GM23338 (cell line): ENCODE measurements at regions not wholly inside any gene's neighbourhood (a gene's known extent, or its start where the extent isn't known, plus 50 kb on each side); places are given as distances from the start of the nearest gene placed in this dataset.
A peak's percentile ranks its signal among the peaks of the same experiment; 100 is the strongest.
"Not testable (repeated sequence)": the region's sequence is repeated elsewhere in the genome, so short reads cannot be mapped to it uniquely, and the experiment has no call there.

Experiments used
- ATAC-seq: fragments of 200-7000 bp; cut with Tn5 transposase; 3 replicates; pipeline ENCODE4 v1.9.1; 2020
- DNase-seq: peaks from one replicate; pipeline ENCODE4 v3.0.0-alpha.2; 2015; ENCODE audit warnings: low spot score
- H2AFZ ChIP-seq: fragments of 200-600 bp; sonication (generic); 2 replicates; pipeline ENCODE4 v1.8.0; 2016; ENCODE audit warnings: antibody characterized with exemption, mild to moderate bottlenecking, moderate library complexity
- H3F3A ChIP-seq: fragments of 200-600 bp; sonication (generic); replicated peaks from 2 replicates; pipeline ENCODE4 v1.8.0; 2017; ENCODE audit warnings: antibody characterized with exemption, mixed run types, low read depth
- H3K27ac ChIP-seq: fragments of 200-600 bp; sonication (generic); 2 replicates; pipeline ENCODE4 v1.6.1; 2016; ENCODE audit warnings: low read depth
- H3K27me3 ChIP-seq: fragments of 200-600 bp; sonication (generic); 2 replicates; pipeline ENCODE4 v1.8.0; 2016; ENCODE audit warnings: mild to moderate bottlenecking, mixed run types, moderate library complexity; ENCODE audit not compliant: insufficient read depth
- H3K36me3 ChIP-seq: fragments of 200-600 bp; sonication (generic); 2 replicates; pipeline ENCODE4 v1.8.0; 2016; ENCODE audit warnings: mild to moderate bottlenecking; ENCODE audit not compliant: insufficient read depth
- H3K4me1 ChIP-seq: fragments of 200-600 bp; sonication (generic); 2 replicates; pipeline ENCODE4 v1.8.0; 2016; ENCODE audit warnings: mild to moderate bottlenecking, moderate library complexity; ENCODE audit not compliant: insufficient read depth
- H3K4me2 ChIP-seq: fragments of 200-600 bp; sonication (generic); 2 replicates; pipeline ENCODE4 v1.7.1; 2017; ENCODE audit warnings: mixed run types
- H3K4me3 ChIP-seq: fragments of 200-600 bp; sonication (generic); 2 replicates; pipeline ENCODE4 v1.6.1; 2016; ENCODE audit warnings: mixed run types
- H3K79me2 ChIP-seq: fragments of 200-600 bp; sonication (generic); replicated peaks from 2 replicates; pipeline ENCODE4 v1.8.0; 2017; ENCODE audit warnings: mild to moderate bottlenecking; ENCODE audit not compliant: insufficient read depth
- H3K9me2 ChIP-seq: fragments of 200-600 bp; sonication (generic); 2 replicates; pipeline ENCODE4 v1.8.0; 2017; ENCODE audit not compliant: insufficient read depth
- H4K20me1 ChIP-seq: fragments of 200-600 bp; sonication (generic); replicated peaks from 2 replicates; pipeline ENCODE4 v1.8.0; 2017; ENCODE audit warnings: mild to moderate bottlenecking; ENCODE audit not compliant: insufficient read depth
- H3K27ac Mint-ChIP-seq: 2 replicates; pipeline ENCODE4 v1.8.0; 2020; ENCODE audit warnings: inconsistent platforms, mild to moderate bottlenecking, moderate library complexity, mixed read lengths
- H3K27me3 Mint-ChIP-seq: 3 replicates; pipeline ENCODE4 v1.8.0; 2022; ENCODE audit warnings: low read depth, mild to moderate bottlenecking, moderate library complexity, mixed read lengths, inconsistent platforms; ENCODE audit not compliant: insufficient read depth, poor library complexity
- H3K36me3 Mint-ChIP-seq: 3 replicates; pipeline ENCODE4 v1.8.0; 2021; ENCODE audit warnings: low read depth, mild to moderate bottlenecking, inconsistent platforms, moderate library complexity, mixed read lengths
- H3K4me1 Mint-ChIP-seq: 3 replicates; pipeline ENCODE4 v1.8.0; 2020; ENCODE audit warnings: mild to moderate bottlenecking, inconsistent platforms, mixed read lengths
- H3K4me3 Mint-ChIP-seq: 3 replicates; pipeline ENCODE4 v1.8.0; 2021; ENCODE audit warnings: moderate library complexity, mild to moderate bottlenecking, inconsistent platforms, mixed read lengths
- H3K9me3 Mint-ChIP-seq: 3 replicates; pipeline ENCODE4 v1.8.0; 2020; ENCODE audit warnings: moderate library complexity, mild to moderate bottlenecking, inconsistent platforms, mixed read lengths
- CREB1 ChIP-seq: fragments of 250-450 bp; sonication (Bioruptor Pico); IDR thresholded peaks from 2 replicates; pipeline ENCODE4 v1.5.0; 2020; ENCODE audit warnings: low read depth, mild to moderate bottlenecking, moderate library complexity
- ETS1 ChIP-seq: IDR thresholded peaks from 2 replicates; pipeline ENCODE4 v1.6.1; 2016; ENCODE audit warnings: antibody characterized with exemption
- EZH2 ChIP-seq: fragments of 200-600 bp; sonication (generic); IDR thresholded peaks from one replicate; pipeline ENCODE4 v1.8.0; 2017; ENCODE audit warnings: antibody characterized with exemption, mild to moderate bottlenecking, low read depth; ENCODE audit not compliant: unreplicated experiment
- EZH2phosphoT487 ChIP-seq: fragments of 200-600 bp; sonication (generic); IDR thresholded peaks from one replicate; pipeline ENCODE4 v1.8.1; 2018; ENCODE audit warnings: antibody characterized with exemption; ENCODE audit not compliant: unreplicated experiment
- JUNB ChIP-seq: IDR thresholded peaks from one replicate; pipeline ENCODE4 v1.6.1; 2016; ENCODE audit warnings: antibody characterized with exemption; ENCODE audit not compliant: unreplicated experiment
- NANOG ChIP-seq: IDR thresholded peaks from 2 replicates; pipeline ENCODE4 v1.6.1; 2016; ENCODE audit warnings: antibody characterized with exemption, borderline replicate concordance
- STAT1 ChIP-seq: IDR thresholded peaks from one replicate; pipeline ENCODE4 v1.6.1; 2016; ENCODE audit warnings: antibody characterized with exemption; ENCODE audit not compliant: unreplicated experiment
- ZNF331 ChIP-seq: fragments of 250-450 bp; sonication (Bioruptor Pico); IDR thresholded peaks from 2 replicates; pipeline ENCODE4 v1.5.0; 2020; ENCODE audit warnings: low read depth, mild to moderate bottlenecking, moderate library complexity
- TF ChIP-seq, protein P1 (sequence below): fragments of 250-450 bp; sonication (Bioruptor Pico); IDR thresholded peaks from 2 replicates; pipeline ENCODE4 v1.5.0; 2020; ENCODE audit warnings: mild to moderate bottlenecking, moderate library complexity
- TF ChIP-seq, protein P2 (sequence below), 2 experiments: fragments of 200-600 bp in 1 of 2; sonication (generic) in 1 of 2; conservative IDR thresholded peaks; 2 replicates each; pipeline versions ENCODE4 v1.5.1 to v1.6.1; 2016 to 2017; ENCODE audit warnings: antibody characterized with exemption in 2 of 2, low read depth in 2 of 2, mild to moderate bottlenecking in 2 of 2, moderate library complexity in 1 of 2

GRCh38 chr12:131276501-131277185 is 322.9 kb downstream of the ADGRD1 start:
- H2AFZ ChIP-seq, result no peak overlapping the region
- Mint-ChIP-seq H3K4me3 (no peak overlapping the region), H3K27ac (no peak overlapping the region), H3K27me3 (peaks cover 2% of the 10 kb centered on the region), H3K4me1 (peaks cover 10% of the 10 kb centered on the region), H3K9me3 (peaks cover 2% of the 10 kb centered on the region; the same call in 1 of the 3 replicates), H3K36me3 (no peaks in the 10 kb centered on the region)
- H3K4me1 ChIP-seq, result no peaks in the 10 kb centered on the region
- no peaks in the 10 kb centered on the region for H3K79me2 ChIP-seq
- no peak overlapping the region for H3K27ac ChIP-seq
- H3K4me2 ChIP-seq, result no peak overlapping the region
- H3K27me3 ChIP-seq, result no peaks in the 10 kb centered on the region
- no peaks in the 10 kb centered on the region for H3F3A ChIP-seq
- no peak overlapping the region for H3K4me3 ChIP-seq
- no peaks in the 10 kb centered on the region for H4K20me1 ChIP-seq
- DNase-seq, result no peak
- no peaks in the 10 kb centered on the region for H3K9me2 ChIP-seq
- no peak for ATAC-seq
- no peaks in the 10 kb centered on the region for H3K36me3 ChIP-seq
- no peak for TF ChIP-seq JUNB
- TF ChIP-seq ZNF331 (CRISPR knock-in tag), result no peak
- TF ChIP-seq, protein P1, sequence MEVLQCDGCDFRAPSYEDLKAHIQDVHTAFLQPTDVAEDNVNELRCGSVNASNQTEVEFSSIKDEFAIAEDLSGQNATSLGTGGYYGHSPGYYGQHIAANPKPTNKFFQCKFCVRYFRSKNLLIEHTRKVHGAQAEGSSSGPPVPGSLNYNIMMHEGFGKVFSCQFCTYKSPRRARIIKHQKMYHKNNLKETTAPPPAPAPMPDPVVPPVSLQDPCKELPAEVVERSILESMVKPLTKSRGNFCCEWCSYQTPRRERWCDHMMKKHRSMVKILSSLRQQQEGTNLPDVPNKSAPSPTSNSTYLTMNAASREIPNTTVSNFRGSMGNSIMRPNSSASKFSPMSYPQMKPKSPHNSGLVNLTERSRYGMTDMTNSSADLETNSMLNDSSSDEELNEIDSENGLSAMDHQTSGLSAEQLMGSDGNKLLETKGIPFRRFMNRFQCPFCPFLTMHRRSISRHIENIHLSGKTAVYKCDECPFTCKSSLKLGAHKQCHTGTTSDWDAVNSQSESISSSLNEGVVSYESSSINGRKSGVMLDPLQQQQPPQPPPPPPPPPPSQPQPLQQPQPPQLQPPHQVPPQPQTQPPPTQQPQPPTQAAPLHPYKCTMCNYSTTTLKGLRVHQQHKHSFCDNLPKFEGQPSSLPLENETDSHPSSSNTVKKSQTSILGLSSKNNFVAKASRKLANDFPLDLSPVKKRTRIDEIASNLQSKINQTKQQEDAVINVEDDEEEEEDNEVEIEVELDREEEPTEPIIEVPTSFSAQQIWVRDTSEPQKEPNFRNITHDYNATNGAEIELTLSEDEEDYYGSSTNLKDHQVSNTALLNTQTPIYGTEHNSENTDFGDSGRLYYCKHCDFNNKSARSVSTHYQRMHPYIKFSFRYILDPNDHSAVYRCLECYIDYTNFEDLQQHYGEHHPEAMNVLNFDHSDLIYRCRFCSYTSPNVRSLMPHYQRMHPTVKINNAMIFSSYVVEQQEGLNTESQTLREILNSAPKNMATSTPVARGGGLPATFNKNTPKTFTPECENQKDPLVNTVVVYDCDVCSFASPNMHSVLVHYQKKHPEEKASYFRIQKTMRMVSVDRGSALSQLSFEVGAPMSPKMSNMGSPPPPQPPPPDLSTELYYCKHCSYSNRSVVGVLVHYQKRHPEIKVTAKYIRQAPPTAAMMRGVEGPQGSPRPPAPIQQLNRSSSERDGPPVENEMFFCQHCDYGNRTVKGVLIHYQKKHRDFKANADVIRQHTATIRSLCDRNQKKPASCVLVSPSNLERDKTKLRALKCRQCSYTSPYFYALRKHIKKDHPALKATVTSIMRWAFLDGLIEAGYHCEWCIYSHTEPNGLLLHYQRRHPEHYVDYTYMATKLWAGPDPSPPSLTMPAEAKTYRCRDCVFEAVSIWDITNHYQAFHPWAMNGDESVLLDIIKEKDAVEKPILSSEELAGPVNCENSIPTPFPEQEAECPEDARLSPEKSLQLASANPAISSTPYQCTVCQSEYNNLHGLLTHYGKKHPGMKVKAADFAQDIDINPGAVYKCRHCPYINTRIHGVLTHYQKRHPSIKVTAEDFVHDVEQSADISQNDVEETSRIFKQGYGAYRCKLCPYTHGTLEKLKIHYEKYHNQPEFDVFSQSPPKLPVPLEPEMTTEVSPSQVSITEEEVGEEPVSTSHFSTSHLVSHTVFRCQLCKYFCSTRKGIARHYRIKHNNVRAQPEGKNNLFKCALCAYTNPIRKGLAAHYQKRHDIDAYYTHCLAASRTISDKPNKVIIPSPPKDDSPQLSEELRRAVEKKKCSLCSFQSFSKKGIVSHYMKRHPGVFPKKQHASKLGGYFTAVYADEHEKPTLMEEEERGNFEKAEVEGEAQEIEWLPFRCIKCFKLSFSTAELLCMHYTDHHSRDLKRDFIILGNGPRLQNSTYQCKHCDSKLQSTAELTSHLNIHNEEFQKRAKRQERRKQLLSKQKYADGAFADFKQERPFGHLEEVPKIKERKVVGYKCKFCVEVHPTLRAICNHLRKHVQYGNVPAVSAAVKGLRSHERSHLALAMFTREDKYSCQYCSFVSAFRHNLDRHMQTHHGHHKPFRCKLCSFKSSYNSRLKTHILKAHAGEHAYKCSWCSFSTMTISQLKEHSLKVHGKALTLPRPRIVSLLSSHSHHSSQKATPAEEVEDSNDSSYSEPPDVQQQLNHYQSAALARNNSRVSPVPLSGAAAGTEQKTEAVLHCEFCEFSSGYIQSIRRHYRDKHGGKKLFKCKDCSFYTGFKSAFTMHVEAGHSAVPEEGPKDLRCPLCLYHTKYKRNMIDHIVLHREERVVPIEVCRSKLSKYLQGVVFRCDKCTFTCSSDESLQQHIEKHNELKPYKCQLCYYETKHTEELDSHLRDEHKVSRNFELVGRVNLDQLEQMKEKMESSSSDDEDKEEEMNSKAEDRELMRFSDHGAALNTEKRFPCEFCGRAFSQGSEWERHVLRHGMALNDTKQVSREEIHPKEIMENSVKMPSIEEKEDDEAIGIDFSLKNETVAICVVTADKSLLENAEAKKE (CRISPR knock-in tag), result no peak
- no peak for TF ChIP-seq EZH2
- TF ChIP-seq, protein P2, sequence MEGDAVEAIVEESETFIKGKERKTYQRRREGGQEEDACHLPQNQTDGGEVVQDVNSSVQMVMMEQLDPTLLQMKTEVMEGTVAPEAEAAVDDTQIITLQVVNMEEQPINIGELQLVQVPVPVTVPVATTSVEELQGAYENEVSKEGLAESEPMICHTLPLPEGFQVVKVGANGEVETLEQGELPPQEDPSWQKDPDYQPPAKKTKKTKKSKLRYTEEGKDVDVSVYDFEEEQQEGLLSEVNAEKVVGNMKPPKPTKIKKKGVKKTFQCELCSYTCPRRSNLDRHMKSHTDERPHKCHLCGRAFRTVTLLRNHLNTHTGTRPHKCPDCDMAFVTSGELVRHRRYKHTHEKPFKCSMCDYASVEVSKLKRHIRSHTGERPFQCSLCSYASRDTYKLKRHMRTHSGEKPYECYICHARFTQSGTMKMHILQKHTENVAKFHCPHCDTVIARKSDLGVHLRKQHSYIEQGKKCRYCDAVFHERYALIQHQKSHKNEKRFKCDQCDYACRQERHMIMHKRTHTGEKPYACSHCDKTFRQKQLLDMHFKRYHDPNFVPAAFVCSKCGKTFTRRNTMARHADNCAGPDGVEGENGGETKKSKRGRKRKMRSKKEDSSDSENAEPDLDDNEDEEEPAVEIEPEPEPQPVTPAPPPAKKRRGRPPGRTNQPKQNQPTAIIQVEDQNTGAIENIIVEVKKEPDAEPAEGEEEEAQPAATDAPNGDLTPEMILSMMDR (conservative IDR thresholded peaks at IDR 0.05; ENCODE audit: low read depth in 2 of 2), result no peak
- no peak for TF ChIP-seq NANOG
- TF ChIP-seq ETS1, result no peak
- no peak for TF ChIP-seq EZH2phosphoT487
- no peak for TF ChIP-seq CREB1
- TF ChIP-seq STAT1, result no peak

DNA sequence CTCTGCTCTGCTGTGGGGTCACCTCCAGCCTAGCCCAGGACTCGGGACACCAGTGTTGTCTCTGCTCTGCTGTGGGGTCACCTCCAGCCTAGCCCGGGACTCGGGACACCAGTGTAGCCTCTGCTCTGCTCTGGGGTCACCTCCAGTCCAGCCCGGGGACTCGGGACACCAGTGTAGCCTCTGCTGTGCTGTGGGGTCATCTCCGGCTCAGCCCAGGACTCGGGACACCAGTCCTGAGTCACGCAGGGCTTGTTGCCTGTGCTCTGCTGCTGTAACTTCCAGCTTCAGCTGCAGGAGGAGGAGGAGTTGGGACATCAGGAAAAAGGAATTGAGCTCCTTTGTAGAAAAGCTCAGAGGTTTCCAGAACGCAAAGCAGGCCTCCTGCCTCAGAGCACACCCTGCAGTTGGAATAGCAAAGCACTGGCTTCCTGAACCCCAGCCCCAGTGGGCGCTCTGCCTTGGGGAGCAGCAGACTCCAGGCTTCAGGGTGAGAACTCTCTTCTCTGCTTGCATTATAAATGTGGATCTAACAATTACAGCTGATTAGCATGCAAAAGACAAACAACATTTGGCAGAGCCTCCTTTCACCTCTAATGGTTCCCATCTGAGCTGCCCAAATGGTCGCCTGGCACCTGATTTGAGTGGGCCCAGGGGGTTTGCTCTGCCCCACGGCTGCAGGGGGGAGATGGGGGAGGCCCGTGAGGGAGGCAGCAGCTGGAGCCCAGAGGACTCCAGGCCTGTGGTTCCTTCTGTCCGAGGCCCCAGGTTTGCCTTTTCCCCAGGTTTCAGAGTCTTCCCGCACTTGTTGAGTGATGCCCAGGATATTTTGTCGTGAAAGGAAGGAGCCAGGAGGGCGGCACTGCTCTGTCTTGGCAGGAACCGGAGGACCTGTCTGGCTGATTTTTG is 323.7 kb downstream of the ADGRD1 start:
- H3K9me3 Mint-ChIP-seq, H3K36me3 Mint-ChIP-seq, H3K4me3 ChIP-seq, H3K27ac ChIP-seq, H3K79me2 ChIP-seq, H3K4me1 ChIP-seq, H3K4me2 ChIP-seq, H3K27ac Mint-ChIP-seq, H3K36me3 ChIP-seq, H3F3A ChIP-seq, H3K27me3 Mint-ChIP-seq, H4K20me1 ChIP-seq, H2AFZ ChIP-seq, H3K27me3 ChIP-seq, H3K4me3 Mint-ChIP-seq, H3K9me2 ChIP-seq, DNase-seq, H3K4me1 Mint-ChIP-seq: not testable (repeated sequence)
- ATAC-seq, result peak; percentile 80
